Panc1 (cell line): ENCODE measurements at regions not wholly inside any gene's neighbourhood (a gene's known extent, or its start where the extent isn't known, plus 50 kb on each side); places are given as distances from the start of the nearest gene placed in this dataset.

ENCODE experiments used
- ATAC-seq: fragments of 200-7000 bp; cut with Tn5 transposase; 2 replicates; pipeline ENCODE4 v1.9.1; 2020; ENCODE audit warnings: mild to moderate bottlenecking, moderate library complexity
- BruUV-seq: library from RNA; stranded (reverse); fragments of 400-500 nt; replicated peaks from 2 replicates; lab custom pipeline; 2021; lab: Mats Ljungman, UMichigan
- CTCF ChIA-PET: fragments of 300-600 bp; sonication (Branson Sonifier 250); formaldehyde crosslinking; loops from one replicate; lab custom pipeline; 2022; ENCODE audit warnings: antibody characterized with exemption; lab: Charles Lee
- POLR2A ChIA-PET: fragments of 300-600 bp; sonication (Branson Sonifier 250); formaldehyde crosslinking; loops from one replicate; lab custom pipeline; 2022; ENCODE audit warnings: antibody characterized with exemption; lab: Charles Lee
- DNase-seq: peaks from one replicate; pipeline ENCODE4 v3.0.0-alpha.2; 2010; ENCODE audit warnings: low read depth, low spot score
- H3K27ac ChIP-seq: 2 replicates; pipeline ENCODE4 v1.5.1; 2011; ENCODE audit warnings: mild to moderate bottlenecking, low read length, inconsistent platforms
- H3K27me3 ChIP-seq: fragments of 200-500 bp; sonication (Bioruptor generic); 2 replicates; pipeline ENCODE4 v1.6.0; 2014; ENCODE audit warnings: low read length, inconsistent platforms; ENCODE audit not compliant: control insufficient read depth, insufficient read depth
- H3K36me3 ChIP-seq: fragments of 200-500 bp; sonication (Bioruptor generic); 2 replicates; pipeline ENCODE4 v1.5.1; 2014; ENCODE audit warnings: inconsistent platforms, mild to moderate bottlenecking, low read length, moderate library complexity; ENCODE audit not compliant: control insufficient read depth, insufficient read depth
- H3K4me1 ChIP-seq: 2 replicates; pipeline ENCODE4 v1.5.1; 2011; ENCODE audit warnings: inconsistent platforms, mild to moderate bottlenecking, low read length, moderate library complexity; ENCODE audit not compliant: control insufficient read depth, insufficient read depth
- H3K4me3 ChIP-seq, 2 experiments: 2 replicates each; pipeline ENCODE4 v1.5.1; 2011 to 2012; ENCODE audit warnings: low read depth in 2 of 2, low read length in 2 of 2, mild to moderate bottlenecking in 2 of 2, inconsistent platforms in 1 of 2, moderate library complexity in 1 of 2
- H3K9me3 ChIP-seq: fragments of 200-500 bp; sonication (Bioruptor generic); 2 replicates; pipeline ENCODE4 v1.5.1; 2014; ENCODE audit warnings: low read depth, mild to moderate bottlenecking, inconsistent platforms, low read length, moderate library complexity; ENCODE audit not compliant: control insufficient read depth, insufficient read depth
- CTCF ChIP-seq: fragments of 450-650 bp; IDR thresholded peaks from 2 replicates; pipeline ENCODE4 v1.5.1; 2017; ENCODE audit warnings: mild to moderate bottlenecking
- POLR2AphosphoS5 ChIP-seq: IDR thresholded peaks from 2 replicates; pipeline ENCODE4 v1.6.1; 2012; ENCODE audit warnings: mild to moderate bottlenecking, low read depth, low read length, moderate library complexity
- REST ChIP-seq, 2 experiments: IDR thresholded peaks; 2 replicates each; pipeline ENCODE4 v1.6.1; 2011 to 2012; ENCODE audit warnings: low read depth in 2 of 2, control low read depth in 1 of 2, low read length in 1 of 2, mild to moderate bottlenecking in 1 of 2, moderate library complexity in 1 of 2; ENCODE audit not compliant: insufficient read depth in 1 of 2
- SIN3A ChIP-seq: IDR thresholded peaks from 2 replicates; pipeline ENCODE4 v1.6.1; 2012; ENCODE audit warnings: low read depth, mild to moderate bottlenecking, low read length, moderate library complexity, borderline replicate concordance; ENCODE audit not compliant: insufficient read depth
- TCF7L2 ChIP-seq: IDR thresholded peaks from 2 replicates; pipeline ENCODE4 v1.6.1; 2011; ENCODE audit warnings: mild to moderate bottlenecking, low read depth, low read length, inconsistent platforms
- in situ Hi-C: cut with HindIII; loops from 2 replicates; pipeline ENCODE4 v1.10.0; 2016; ENCODE audit warnings: low sequenced_read_pairs, low pct_unique_long_range_greater_than_20kb
- intact Hi-C: fragments of 100-400 bp; cut with micrococcal nuclease; formaldehyde crosslinking; loops from one replicate; pipeline ENCODE4 v1.10.0; 2022; ENCODE audit not compliant: unreplicated experiment

DNA sequence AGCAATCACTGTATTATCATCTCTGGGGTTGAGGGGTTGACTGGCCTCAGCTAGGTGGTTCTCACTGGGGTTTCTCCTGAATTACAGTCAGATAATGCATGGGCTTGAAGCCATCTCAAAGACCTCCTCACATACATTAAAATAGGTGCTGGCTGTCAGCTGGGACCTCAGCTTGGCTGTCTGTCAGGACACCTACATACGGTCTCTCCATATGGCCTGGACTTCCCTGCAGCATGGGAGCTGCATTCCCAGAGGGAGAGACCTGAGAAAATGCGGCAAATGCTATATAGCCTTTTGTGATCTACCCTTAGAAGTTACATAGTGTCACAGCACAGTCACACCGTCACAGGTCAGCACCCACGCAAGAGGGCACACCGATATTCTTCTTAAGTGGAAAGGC, 93.6 kb downstream of the TSEN15 start:
- no peak overlapping the region for H3K27ac ChIP-seq
- H3K4me1 ChIP-seq, result no peaks in the 10 kb centered on the region
- in situ Hi-C loops, result no loop called here
- no TSS peak for BruUV-seq
- ATAC-seq (no peak), DNase-seq (no peak)
- ChIA-PET CTCF (no interaction called here), POLR2A (no interaction called here)
- H3K36me3 ChIP-seq, result no peaks in the 10 kb centered on the region
- intact Hi-C loops, result no loop called here
- peaks cover 13% of the 10 kb centered on the region; the same call in 1 of the 2 replicates for H3K27me3 ChIP-seq
- TF ChIP-seq SIN3A (no peak), TCF7L2 (no peak), CTCF (no peak), POLR2AphosphoS5 (no peak), REST (IDR thresholded peaks at IDR 0.05; ENCODE audit: insufficient read depth in 1 of 2, low read depth in 2 of 2, low read length in 1 of 2) (no peak)
- H3K4me3 ChIP-seq, result no peak overlapping the region
- H3K9me3 ChIP-seq, result no peaks in the 10 kb centered on the region

- CTCF ChIA-PET, result no interaction called here
- intact Hi-C loops, result no loop called here
Measured at GRCh38 chr1:184146202-184146601, 94.7 kb downstream of the TSEN15 start.

More at GRCh38 chr1:184146202-184146601, 94.7 kb downstream of the TSEN15 start:
- POLR2A ChIA-PET, result no interaction called here
- H3K9me3 ChIP-seq, result no peaks in the 10 kb centered on the region
- no peak for ATAC-seq
- H3K27ac ChIP-seq, result no peak overlapping the region
- no peaks in the 10 kb centered on the region for H3K36me3 ChIP-seq
- no peaks in the 10 kb centered on the region for H3K4me1 ChIP-seq
- BruUV-seq, result no TSS peak
- TF ChIP-seq REST (IDR thresholded peaks at IDR 0.05; ENCODE audit: insufficient read depth in 1 of 2, low read depth in 2 of 2, low read length in 1 of 2), result no peak
- TF ChIP-seq POLR2AphosphoS5, result no peak
- no peak for TF ChIP-seq TCF7L2
- no peak for TF ChIP-seq CTCF
- TF ChIP-seq SIN3A, result no peak
- no peak overlapping the region for H3K4me3 ChIP-seq
- peaks cover 13% of the 10 kb centered on the region; the same call in 1 of the 2 replicates for H3K27me3 ChIP-seq
- DNase-seq, result no peak
- in situ Hi-C loops, result no loop called here
